Lung (tissue), 11 donors: ENCODE measurements at regions not wholly inside any gene's neighbourhood (a gene's known extent, or its start where the extent isn't known, plus 50 kb on each side); places are given as distances from the start of the nearest gene placed in this dataset.
A peak's percentile ranks its signal among the peaks of the same experiment; 100 is the strongest.

Source experiments
- ATAC-seq: fragments of 200-7000 bp; cut with Tn5 transposase; one replicate; pipeline ENCODE4 v1.9.1; 2020; ENCODE audit warnings: moderate number of reproducible peaks; ENCODE audit not compliant: insufficient read depth, low FRiP score
- DNase-seq, 3 donors: peaks; one replicate each; pipeline ENCODE4 v3.0.0-alpha.2; 2013 to 2017
- H3K27ac ChIP-seq, 2 donors: one replicate each; pipeline ENCODE4 v1.5.1; 2013; ENCODE audit warnings: mild to moderate bottlenecking in 2 of 2, moderate library complexity in 2 of 2, control low read depth in 1 of 2, inconsistent platforms in 1 of 2, low read depth in 1 of 2, low read length in 1 of 2
- H3K27me3 ChIP-seq, 3 donors: one replicate each; pipeline ENCODE4 v1.5.1; 2013; ENCODE audit warnings: low read length in 2 of 3; ENCODE audit not compliant: control insufficient read depth in 3 of 3, insufficient read depth in 3 of 3
- H3K36me3 ChIP-seq, 4 donors: one replicate each; pipeline ENCODE4 v1.5.1; 2013; ENCODE audit warnings: low read length in 4 of 4, mild to moderate bottlenecking in 1 of 4, moderate library complexity in 1 of 4; ENCODE audit not compliant: control insufficient read depth in 4 of 4, insufficient read depth in 4 of 4
- H3K4me1 ChIP-seq, 5 donors: one replicate each; pipeline ENCODE4 v1.5.1; 2013; ENCODE audit warnings: low read length in 5 of 5, mild to moderate bottlenecking in 2 of 5, moderate library complexity in 1 of 5; ENCODE audit not compliant: control insufficient read depth in 5 of 5, insufficient read depth in 5 of 5
- H3K4me3 ChIP-seq: one replicate; pipeline ENCODE4 v1.5.1; 2013; ENCODE audit warnings: mild to moderate bottlenecking, control low read depth, moderate library complexity
- H3K9ac ChIP-seq, 2 donors: one replicate each; pipeline ENCODE4 v1.5.1; 2013; ENCODE audit warnings: low read length in 2 of 2, control low read depth in 1 of 2; ENCODE audit not compliant: insufficient read depth in 1 of 2
- H3K9me3 ChIP-seq, 4 donors: one replicate each; pipeline ENCODE4 v1.5.1; 2013; ENCODE audit warnings: low read length in 3 of 4, mild to moderate bottlenecking in 1 of 4, moderate library complexity in 1 of 4; ENCODE audit not compliant: control insufficient read depth in 4 of 4, insufficient read depth in 3 of 4
- CTCF ChIP-seq: IDR thresholded peaks from 2 replicates; pipeline ENCODE4 v1.5.1; 2012; ENCODE audit warnings: mild to moderate bottlenecking; ENCODE audit errors: control extremely low read depth, extremely low read depth
- WGBS, 2 donors: extraction: QIAGEN DNeasy Blood & Tissue Kit; methylation state at CpG; one replicate each; pipeline ENCODE4 v1.1.7; 2013; 5-methylcytosine and 5-hydroxymethylcytosine counted together
- donor health status: control.
- donor health status: control.
- donor health status: Bipolar disorder and iron deficiency.
- donor health status: healthy.
- donor health status: DM: yes; HTN: yes; CAD: no.

GRCh38 chr4:188534297-188534696 is 395.1 kb downstream of the TRIML1 start:
- no peaks in the 10 kb centered on the region for H3K4me1 ChIP-seq
- no peaks in the 10 kb centered on the region for H3K27me3 ChIP-seq
- DNase-seq (no peak), ATAC-seq (no peak)
- no peaks in the 10 kb centered on the region for H3K36me3 ChIP-seq
- peaks cover 0 to 5% (median 2%) of the 10 kb centered on the region in 4 donors for H3K9me3 ChIP-seq
- H3K27ac ChIP-seq = no peak overlapping the region
- H3K9ac ChIP-seq = no peak overlapping the region
- H3K4me3 ChIP-seq = no peak overlapping the region
- WGBS, 2 donors = 66 to 76% methylated on average over 4 of the region's 4 CpGs
- no peak for TF ChIP-seq CTCF

- no peak overlapping the region for H3K4me3 ChIP-seq
- H3K27ac ChIP-seq = no peak overlapping the region
- H3K27me3 ChIP-seq = no peaks in the 10 kb centered on the region
- no peaks in the 10 kb centered on the region for H3K4me1 ChIP-seq
- H3K36me3 ChIP-seq = no peaks in the 10 kb centered on the region
- DNase-seq (peak in 2 of 3 donors; percentile 28 to 62), ATAC-seq (no peak)
- H3K9ac ChIP-seq = no peak overlapping the region
- H3K9me3 ChIP-seq = peaks cover 0 to 5% (median 2%) of the 10 kb centered on the region in 4 donors
- no peak for TF ChIP-seq CTCF
- 65 to 83% methylated on average over 6 of the region's 6 CpGs for WGBS, 2 donors
Measured at GRCh38 chr4:188534917-188535316, 395.7 kb downstream of the TRIML1 start.

DNA sequence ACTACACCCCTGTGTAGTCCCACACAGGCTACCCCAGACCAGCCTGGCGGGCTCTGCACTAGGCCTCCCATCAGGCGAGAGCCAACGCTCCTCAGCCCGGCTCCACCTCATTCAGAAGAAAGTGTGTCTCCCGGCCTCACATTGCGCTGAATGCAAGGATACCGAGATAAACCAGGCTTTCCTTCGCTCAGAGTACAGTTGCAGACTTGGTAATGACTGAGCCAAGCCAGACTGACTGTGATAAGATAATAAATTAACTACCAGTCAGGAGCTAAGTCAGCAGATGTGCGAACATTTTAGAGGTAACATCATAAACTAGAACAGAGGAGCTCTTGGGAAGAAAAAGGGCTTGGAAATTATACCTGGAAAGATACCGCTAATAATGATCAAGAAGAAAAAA is 397.6 kb downstream of the TRIML1 start:
- no peak for TF ChIP-seq CTCF
- Histone ChIP-seq H3K4me1 (no peaks in the 10 kb centered on the region), H3K27ac (no peak overlapping the region), H3K4me3 (no peak overlapping the region), H3K9ac (no peak overlapping the region), H3K9me3 (peaks cover 0 to 4% (median 0%) of the 10 kb centered on the region in 4 donors), H3K36me3 (no peaks in the 10 kb centered on the region), H3K27me3 (no peaks in the 10 kb centered on the region)
- 91 to 92% methylated on average over 10 of the region's 10 CpGs for WGBS, 2 donors
- DNase-seq (no peak), ATAC-seq (no peak)

DNA sequence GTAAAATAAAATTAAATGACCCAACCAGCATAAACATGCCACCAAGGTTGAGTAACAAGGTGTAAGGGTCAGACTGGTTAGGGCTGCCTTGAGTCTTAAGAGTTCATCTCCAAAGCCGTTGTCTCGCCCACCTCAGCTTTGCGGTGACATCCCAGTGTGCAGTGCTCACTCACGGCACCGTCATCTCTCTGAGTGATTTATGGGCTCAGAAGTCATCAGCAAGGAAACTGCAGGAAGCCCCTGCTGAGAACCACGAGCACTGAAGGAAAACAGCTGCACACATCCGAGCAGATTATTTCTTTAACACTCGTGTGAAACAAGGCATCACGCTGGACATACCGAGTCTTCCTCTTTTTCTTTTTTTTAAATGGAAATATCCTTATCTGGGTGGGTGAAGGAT is 411.1 kb downstream of the TRIML1 start:
- no peak for ATAC-seq
- TF ChIP-seq CTCF = no peak
- no peaks in the 10 kb centered on the region for H3K36me3 ChIP-seq
- peaks cover 0 to under 1% (median 0%) of the 10 kb centered on the region in 4 donors for H3K9me3 ChIP-seq
- WGBS, 2 donors = 46 to 51% methylated on average over 10 of the region's 10 CpGs
- no peak overlapping the region for H3K9ac ChIP-seq
- H3K27ac ChIP-seq = no peak overlapping the region
- H3K4me1 ChIP-seq = peaks cover 0 to 18% (median 4%) of the 10 kb centered on the region in 5 donors
- H3K27me3 ChIP-seq = no peaks in the 10 kb centered on the region
- DNase-seq = peak in 2 of 3 donors; percentile 19 to 43
- H3K4me3 ChIP-seq = no peak overlapping the region
